ENCODE measurements at regions not wholly inside any gene's neighbourhood (a gene's known extent, or its start where the extent isn't known, plus 50 kb on each side); places are given as distances from the start of the nearest gene placed in this dataset.

DNA sequence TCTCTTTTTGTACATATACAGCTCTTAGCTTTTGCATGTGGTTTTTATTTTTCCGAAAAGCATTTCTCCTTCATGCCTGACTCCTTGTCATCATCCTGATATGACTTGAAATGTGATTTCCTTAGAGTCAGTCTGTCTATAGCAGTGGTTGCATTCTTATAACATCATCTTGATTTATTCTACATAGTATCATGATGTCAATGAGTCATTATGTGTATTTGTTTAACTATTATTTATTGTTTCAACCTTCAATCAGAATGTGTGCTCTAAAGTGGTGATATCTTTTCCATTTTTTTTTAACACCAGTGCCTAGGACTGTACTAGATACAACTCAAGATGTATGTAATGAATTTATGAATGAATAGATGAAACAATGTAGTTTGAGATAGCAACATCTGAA lies 354.9 kb upstream of the CDH8 start:
- ChIA-PET CTCF (no interaction called here), POLR2A (no interaction called here)
- no peaks in the 10 kb centered on the region for H3K4me1 Mint-ChIP-seq
- no peak overlapping the region for H3K27ac Mint-ChIP-seq
- no peak overlapping the region for H3K4me3 Mint-ChIP-seq
- no peaks in the 10 kb centered on the region for H3K9me3 Mint-ChIP-seq
- H3K27me3 Mint-ChIP-seq, result no peaks in the 10 kb centered on the region
- ATAC-seq (ENCODE audit: low read depth) (no peak), DNase-seq (no peak)
- intact Hi-C loops (cut with micrococcal nuclease), result no loop called here
- TF ChIP-seq, protein P1, sequence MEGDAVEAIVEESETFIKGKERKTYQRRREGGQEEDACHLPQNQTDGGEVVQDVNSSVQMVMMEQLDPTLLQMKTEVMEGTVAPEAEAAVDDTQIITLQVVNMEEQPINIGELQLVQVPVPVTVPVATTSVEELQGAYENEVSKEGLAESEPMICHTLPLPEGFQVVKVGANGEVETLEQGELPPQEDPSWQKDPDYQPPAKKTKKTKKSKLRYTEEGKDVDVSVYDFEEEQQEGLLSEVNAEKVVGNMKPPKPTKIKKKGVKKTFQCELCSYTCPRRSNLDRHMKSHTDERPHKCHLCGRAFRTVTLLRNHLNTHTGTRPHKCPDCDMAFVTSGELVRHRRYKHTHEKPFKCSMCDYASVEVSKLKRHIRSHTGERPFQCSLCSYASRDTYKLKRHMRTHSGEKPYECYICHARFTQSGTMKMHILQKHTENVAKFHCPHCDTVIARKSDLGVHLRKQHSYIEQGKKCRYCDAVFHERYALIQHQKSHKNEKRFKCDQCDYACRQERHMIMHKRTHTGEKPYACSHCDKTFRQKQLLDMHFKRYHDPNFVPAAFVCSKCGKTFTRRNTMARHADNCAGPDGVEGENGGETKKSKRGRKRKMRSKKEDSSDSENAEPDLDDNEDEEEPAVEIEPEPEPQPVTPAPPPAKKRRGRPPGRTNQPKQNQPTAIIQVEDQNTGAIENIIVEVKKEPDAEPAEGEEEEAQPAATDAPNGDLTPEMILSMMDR (IDR thresholded peaks at IDR 0.05), result no peak
- H3K36me3 Mint-ChIP-seq (ENCODE audit: low read depth), result no peaks in the 10 kb centered on the region

DNA sequence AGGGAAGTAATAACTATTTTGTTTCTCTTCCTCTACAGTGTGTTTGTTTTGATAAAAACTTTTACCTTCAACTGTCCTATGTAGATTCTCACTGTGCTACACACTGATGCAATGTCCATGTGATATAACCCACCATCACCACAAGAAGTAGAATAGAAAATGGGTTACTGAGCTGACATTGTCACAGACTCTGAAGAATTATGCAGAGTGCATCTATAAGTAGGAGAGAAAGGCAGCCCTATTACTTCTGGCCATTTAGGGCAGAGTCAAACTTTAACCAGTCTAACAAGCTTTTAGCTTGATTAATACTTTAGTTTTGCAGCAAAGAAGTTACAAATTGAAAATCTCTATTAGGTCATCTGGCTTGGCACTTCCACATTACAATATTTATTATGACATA lies 354.0 kb upstream of the CDH8 start:
- DNase-seq, result no peak
- no peak overlapping the region for H3K4me3 Mint-ChIP-seq
- H3K27me3 Mint-ChIP-seq, result no peaks in the 10 kb centered on the region
- H3K27ac Mint-ChIP-seq, result no peak overlapping the region
- TF ChIP-seq, protein P1 (IDR thresholded peaks at IDR 0.05), result no peak
- CTCF ChIA-PET, result no interaction called here
- intact Hi-C loops (cut with micrococcal nuclease), result no loop called here
- POLR2A ChIA-PET, result no interaction called here
- peaks cover under 1% of the 10 kb centered on the region for H3K9me3 Mint-ChIP-seq
- no peaks in the 10 kb centered on the region for H3K36me3 Mint-ChIP-seq (ENCODE audit: low read depth)
- no peak for ATAC-seq (ENCODE audit: low read depth)
- H3K4me1 Mint-ChIP-seq, result no peaks in the 10 kb centered on the region

DNA sequence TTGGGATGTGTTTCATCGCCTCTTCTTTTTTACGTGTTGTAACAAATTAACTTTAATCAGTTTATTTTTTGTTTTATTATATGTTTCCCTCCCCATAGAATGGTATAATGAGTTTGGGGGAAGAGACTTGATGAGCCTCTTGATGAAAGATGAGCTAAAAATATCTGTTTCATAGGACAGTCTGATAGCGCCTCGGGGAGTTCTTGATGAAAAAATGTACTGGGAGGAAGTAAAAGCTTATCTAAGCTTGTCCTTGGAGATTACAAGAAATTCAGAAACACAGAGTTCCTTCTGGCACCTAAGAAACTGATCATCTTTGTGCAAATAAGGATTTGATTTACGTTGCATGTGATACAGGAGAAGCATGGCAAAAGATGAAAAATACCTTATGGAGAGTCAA lies 350.2 kb upstream of the CDH8 start:
- H3K9me3 Mint-ChIP-seq, result peaks cover 2% of the 10 kb centered on the region
- CTCF ChIA-PET, result no interaction called here
- DNase-seq, result no peak
- no peaks in the 10 kb centered on the region for H3K36me3 Mint-ChIP-seq (ENCODE audit: low read depth)
- TF ChIP-seq, protein P1 (IDR thresholded peaks at IDR 0.05), result no peak
- no peak overlapping the region for H3K27ac Mint-ChIP-seq
- intact Hi-C loops (cut with micrococcal nuclease), result no loop called here
- POLR2A ChIA-PET, result no interaction called here
- H3K4me3 Mint-ChIP-seq, result no peak overlapping the region
- H3K27me3 Mint-ChIP-seq, result no peaks in the 10 kb centered on the region
- no peaks in the 10 kb centered on the region for H3K4me1 Mint-ChIP-seq
- ATAC-seq (ENCODE audit: low read depth), result no peak

DNA sequence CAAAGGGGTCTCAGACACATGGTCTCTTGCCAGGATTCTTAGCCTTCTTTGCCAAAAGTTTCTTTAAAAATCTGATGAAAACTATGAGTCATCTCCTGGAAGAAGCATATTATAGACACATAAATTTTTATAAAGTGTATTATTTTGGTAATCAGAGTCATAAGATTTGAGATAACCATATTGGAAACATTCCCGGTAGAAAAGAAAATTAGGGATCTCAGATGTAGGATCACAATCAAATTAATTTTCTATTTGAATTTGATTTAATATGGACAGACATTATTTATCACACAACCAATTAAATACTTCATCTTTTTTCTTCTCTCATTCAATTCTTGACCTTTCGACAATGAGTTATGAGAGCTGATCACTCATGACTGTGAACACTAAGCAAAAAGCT lies 347.7 kb upstream of the CDH8 start:
- intact Hi-C loops (cut with micrococcal nuclease), result no loop called here
- TF ChIP-seq, protein P1 (IDR thresholded peaks at IDR 0.05), result no peak
- Mint-ChIP-seq H3K36me3 (ENCODE audit: low read depth) (no peaks in the 10 kb centered on the region), H3K4me3 (no peak overlapping the region), H3K27ac (no peak overlapping the region), H3K4me1 (no peaks in the 10 kb centered on the region), H3K9me3 (peaks cover 3% of the 10 kb centered on the region), H3K27me3 (no peaks in the 10 kb centered on the region)
- CTCF ChIA-PET, result no interaction called here
- no peak for DNase-seq
- ATAC-seq (ENCODE audit: low read depth), result no peak
- POLR2A ChIA-PET, result no interaction called here

DNA sequence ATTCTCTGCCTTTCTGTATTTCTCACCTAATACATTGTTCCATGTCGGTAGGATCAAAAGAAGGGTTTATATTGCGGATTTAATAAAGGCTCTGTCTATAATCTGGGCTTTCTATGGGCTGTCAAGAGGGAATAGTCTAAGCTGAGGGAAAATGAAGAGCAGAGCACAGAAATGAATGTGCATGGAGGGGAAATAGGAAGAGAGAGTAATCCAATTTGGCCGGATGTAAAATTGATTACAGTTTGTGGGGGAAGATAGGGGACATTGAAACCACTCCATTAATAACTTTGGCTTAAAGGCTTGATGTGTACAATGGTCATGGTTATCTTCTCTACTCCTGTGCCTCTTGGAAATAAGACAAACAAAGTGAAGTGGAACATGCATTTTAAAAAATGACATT lies 334.2 kb upstream of the CDH8 start:
- no peaks in the 10 kb centered on the region for H3K27me3 Mint-ChIP-seq
- TF ChIP-seq, protein P1 (IDR thresholded peaks at IDR 0.05), result no peak
- H3K9me3 Mint-ChIP-seq, result peaks cover 5% of the 10 kb centered on the region
- no peak for ATAC-seq (ENCODE audit: low read depth)
- no peak for DNase-seq
- ChIA-PET POLR2A (no interaction called here), CTCF (no interaction called here)
- no peak overlapping the region for H3K4me3 Mint-ChIP-seq
- no peaks in the 10 kb centered on the region for H3K4me1 Mint-ChIP-seq
- intact Hi-C loops (cut with micrococcal nuclease), result no loop called here
- H3K27ac Mint-ChIP-seq, result no peak overlapping the region
- H3K36me3 Mint-ChIP-seq (ENCODE audit: low read depth), result no peaks in the 10 kb centered on the region

All from activated B cell treated with CpG ODN at 0.5 μM for 24 hours (primary cell).